Posterior vena cava (tissue), 2 donors: ENCODE measurements at regions not wholly inside any gene's neighbourhood (a gene's known extent, or its start where the extent isn't known, plus 50 kb on each side); places are given as distances from the start of the nearest gene placed in this dataset.

Experiments
- DNase-seq: peaks from one replicate; pipeline ENCODE4 v3.0.0-alpha.2; 2020; ENCODE audit warnings: low spot score
- intact Hi-C, 2 donors: fragments of 100-400 bp; cut with DNase I; formaldehyde crosslinking; loops; one replicate each; pipeline versions ENCODE4 v1.14.1 to v1.14.2; 2022 to 2023
- donor health status: DM: yes; HTN: yes; CAD: no.
- donor health status: DM: yes; HTN: yes; CAD: no.

GRCh38 chr5:20157089-20157488 lies 169.1 kb upstream of the CDH18 start:
- DNase-seq, result no peak
- intact Hi-C loops, result no loop called here

DNA sequence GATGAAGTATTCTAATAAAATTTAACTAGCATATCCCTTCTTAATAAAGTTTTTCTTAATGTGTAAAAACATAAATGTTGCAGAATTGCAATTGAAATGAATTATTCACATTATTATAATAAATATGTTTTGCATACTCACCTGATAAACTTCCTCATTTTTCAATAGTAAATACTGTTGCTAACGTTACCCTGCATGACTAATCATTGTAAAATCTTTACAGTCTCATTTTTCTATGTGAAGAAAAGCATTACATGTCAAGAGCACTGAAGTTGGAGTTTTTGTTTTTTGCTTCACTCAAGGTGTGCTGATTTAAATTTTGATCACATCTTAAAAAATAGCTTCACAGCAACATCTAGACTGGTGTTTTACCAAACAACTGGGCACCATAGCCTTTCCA lies 157.2 kb upstream of the CDH18 start:
- no peak for DNase-seq
- intact Hi-C loops, result loop anchor here in 1 of 2 donors (2.0 kb wide), 1 partner anchor 38 kb away; no protein-coding TSS in a partner anchor

- intact Hi-C loops, result no loop called here
- no peak for DNase-seq
Observed at GRCh38 chr5:20129501-20129900, 141.5 kb upstream of the CDH18 start.

- DNase-seq, result no peak
- intact Hi-C loops, result no loop called here
Observed at GRCh38 chr5:20128343-20128742, 140.3 kb upstream of the CDH18 start.

DNA sequence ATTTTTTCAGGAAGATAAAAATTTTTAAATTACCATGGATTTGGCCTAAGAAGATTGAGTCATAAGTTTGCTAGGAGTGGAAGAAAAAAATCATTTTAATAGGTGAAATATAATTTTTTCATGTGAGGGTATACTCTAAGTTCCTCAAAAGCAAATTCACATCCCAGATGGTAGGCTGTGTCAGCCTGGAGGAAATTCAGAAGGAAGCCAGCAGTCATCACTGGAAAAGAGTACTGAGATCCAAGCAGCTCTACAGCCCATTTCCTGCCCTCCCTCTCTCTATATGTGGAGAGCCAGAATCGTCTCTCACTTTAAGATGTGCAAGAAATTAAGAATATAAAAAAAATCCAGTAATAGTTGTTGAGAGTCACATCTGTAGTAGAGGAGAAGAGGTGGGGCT lies 126.5 kb upstream of the CDH18 start:
- DNase-seq, result no peak
- intact Hi-C loops, result no loop called here

- intact Hi-C loops, result no loop called here
Observed at GRCh38 chr5:20113931-20114330, 125.9 kb upstream of the CDH18 start.

GRCh38 chr5:20113031-20113715 lies 125.2 kb upstream of the CDH18 start:
- intact Hi-C loops, result no loop called here
- DNase-seq, result no peak

More at GRCh38 chr5:20113931-20114330, 125.9 kb upstream of the CDH18 start:
- no peak for DNase-seq

GRCh38 chr5:20109326-20109725 lies 121.3 kb upstream of the CDH18 start:
- DNase-seq, result no peak
- intact Hi-C loops, result no loop called here

DNA sequence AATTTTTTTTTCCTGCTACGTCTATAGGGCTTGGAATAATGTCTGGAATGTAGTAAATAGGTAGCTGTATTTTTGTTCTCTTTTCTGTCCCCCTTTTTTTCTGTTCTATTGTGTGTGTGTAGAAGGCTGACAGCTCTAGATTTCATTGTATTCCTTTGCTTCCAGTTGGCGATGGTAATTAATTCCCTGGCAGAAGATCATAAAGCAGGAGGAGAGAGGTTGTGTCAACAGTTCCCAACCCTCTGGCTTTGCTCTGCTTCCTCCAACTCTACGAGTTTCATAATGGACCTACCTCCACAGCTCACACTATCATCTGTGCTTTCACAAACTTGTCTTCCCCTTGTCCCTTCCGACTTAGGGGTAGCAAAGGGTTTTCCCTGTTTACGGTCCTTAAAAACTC lies 117.9 kb upstream of the CDH18 start:
- intact Hi-C loops, result loop anchor here in 1 of 2 donors (2.0 kb wide), 1 partner anchor 39 kb away; no protein-coding TSS in a partner anchor
- no peak for DNase-seq

GRCh38 chr5:20102293-20102692 lies 114.3 kb upstream of the CDH18 start:
- no peak for DNase-seq
- intact Hi-C loops, result no loop called here

DNA sequence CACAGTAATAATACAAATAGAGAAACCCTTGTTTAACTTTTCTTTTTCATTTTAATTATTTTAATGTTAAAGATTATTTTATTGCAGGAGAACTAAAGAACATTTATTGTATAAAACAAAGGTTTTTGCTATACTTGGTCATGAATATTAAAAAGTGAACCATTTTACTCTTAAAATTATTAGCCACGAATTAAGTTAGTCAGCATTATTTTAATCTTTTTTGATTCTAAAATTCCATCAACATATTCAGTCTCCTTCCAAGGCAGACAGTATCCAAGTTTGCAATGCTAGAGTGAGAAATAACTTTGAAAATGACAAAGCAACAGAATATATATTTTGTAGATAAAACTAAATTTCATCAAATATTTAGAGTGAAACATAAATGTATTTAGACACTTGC lies 110.7 kb upstream of the CDH18 start:
- no peak for DNase-seq
- intact Hi-C loops, result no loop called here

DNA sequence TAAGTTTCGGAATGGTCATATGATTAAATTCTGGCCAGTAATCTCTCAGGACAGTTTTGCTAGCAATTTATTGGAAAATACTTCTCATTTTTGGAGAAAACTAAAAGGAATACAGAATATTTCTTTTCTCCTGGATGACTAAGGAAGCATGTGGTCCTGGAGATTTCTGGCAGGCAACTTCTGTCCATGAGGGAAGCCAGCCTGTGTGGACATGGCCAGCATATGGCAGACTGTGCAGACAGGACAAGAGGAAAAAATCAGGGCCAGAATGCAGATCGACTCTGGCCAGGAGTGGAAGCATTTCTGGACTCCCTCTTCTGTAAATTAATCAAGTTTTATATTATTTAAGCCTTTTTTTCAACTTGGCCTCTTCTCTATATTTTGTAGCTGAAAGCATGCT lies 100.4 kb upstream of the CDH18 start:
- no peak for DNase-seq
- intact Hi-C loops, result no loop called here

DNA sequence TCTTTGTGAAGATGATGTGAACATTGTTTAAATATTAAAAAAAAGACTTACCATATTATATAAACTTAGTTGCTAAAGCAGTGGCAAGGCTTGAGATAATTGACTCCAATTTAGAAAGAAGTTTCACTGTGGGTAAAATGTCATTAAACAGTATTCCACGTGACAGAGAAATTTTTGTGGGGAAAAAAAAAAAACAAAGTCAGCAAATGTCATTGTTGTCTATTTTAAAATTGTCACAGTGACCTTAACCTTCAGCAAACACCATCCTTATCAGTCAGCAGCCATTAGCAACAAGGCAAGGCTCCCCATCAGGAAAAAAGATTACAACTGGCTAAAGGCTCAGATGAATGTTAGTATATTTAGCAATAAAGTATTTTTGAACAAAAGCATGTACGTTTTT lies 99.3 kb upstream of the CDH18 start:
- DNase-seq, result no peak
- intact Hi-C loops, result no loop called here

DNA sequence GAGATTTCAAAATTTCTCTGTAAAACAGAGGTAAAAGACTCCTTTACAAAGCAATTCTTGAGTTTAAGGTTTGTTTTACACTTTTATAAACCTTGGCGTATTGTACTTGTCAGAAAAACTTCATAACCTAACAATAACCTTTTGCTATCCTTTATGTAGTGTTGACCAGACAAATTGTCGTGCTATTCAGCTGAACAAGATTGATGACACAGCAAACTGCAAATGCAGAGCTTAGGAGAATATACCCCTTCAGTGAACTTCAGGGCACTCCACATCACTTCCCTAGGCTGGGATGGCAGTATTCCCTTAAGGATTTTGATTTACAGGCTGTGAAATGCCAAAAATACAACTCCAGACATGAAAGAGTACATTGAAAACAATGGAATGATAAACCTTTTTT lies 89.2 kb upstream of the CDH18 start:
- no peak for DNase-seq
- intact Hi-C loops, result no loop called here

DNA sequence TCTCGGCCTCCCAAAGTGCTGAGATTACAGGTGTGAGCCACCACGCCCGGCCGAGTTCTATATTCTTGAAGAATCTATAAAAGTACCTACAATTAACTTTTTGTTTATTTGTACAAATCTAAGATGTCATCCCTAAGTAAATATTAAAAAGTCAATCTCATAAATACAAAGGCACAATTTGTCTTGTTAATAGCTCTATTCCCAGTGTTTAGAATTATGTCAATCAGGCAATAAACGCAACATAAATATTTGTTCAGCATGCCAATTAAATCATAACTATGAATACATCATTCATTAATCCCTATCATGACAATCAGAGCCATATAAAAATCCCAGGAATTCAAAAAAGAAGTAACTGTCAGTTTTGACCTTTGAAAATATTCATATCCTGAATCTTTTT lies 68.9 kb upstream of the CDH18 start:
- DNase-seq, result no peak
- intact Hi-C loops, result no loop called here

- DNase-seq, result no peak
- intact Hi-C loops, result no loop called here
Observed at GRCh38 chr5:20055301-20055700, 67.3 kb upstream of the CDH18 start.

DNA sequence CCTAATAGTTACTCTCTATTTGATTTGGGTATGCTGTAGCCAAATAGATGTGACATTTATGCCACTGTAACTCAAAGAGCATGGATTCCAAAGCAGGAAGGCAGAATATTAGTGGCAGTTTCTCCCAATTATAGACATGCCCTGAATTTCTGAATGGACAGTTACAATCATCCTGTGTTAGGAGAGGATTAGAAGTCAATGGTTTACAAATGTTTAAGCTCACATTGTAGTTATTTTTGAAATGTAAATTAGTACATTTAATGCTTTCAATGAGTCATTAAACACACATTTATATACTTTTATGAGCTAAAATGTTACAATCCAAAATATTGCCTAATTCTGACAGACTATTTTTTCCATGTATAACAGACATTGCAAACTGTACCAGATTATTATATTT lies 62.3 kb upstream of the CDH18 start:
- intact Hi-C loops, result no loop called here
- no peak for DNase-seq

DNA sequence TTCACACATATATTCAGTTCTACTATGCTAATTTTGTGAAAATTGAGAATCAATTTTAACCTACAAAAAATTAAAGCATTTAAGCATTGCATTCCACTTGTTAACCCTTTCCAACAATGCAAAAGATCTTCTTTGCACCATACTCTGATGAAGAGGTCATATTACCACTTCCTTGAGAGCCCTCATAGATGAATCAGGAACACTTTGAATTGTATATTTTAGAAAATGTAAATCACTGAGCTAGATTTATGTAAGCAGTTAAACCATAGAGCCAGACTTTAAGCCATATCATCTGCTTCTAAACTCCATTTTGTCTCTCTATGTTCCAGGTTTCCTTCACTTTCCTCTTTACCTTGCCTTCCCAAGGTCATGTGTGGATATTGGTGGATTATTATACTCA lies 56.5 kb upstream of the CDH18 start:
- intact Hi-C loops, result no loop called here
- no peak for DNase-seq

GRCh38 chr5:20041326-20042274 lies 53.6 kb upstream of the CDH18 start:
- intact Hi-C loops, result no loop called here
- DNase-seq, result no peak

GRCh38 chr5:20040901-20041300 lies 52.9 kb upstream of the CDH18 start:
- no peak for DNase-seq
- intact Hi-C loops, result no loop called here
